HEK293 (cell line): ENCODE measurements at regions not wholly inside any gene's neighbourhood (a gene's known extent, or its start where the extent isn't known, plus 50 kb on each side); places are given as distances from the start of the nearest gene placed in this dataset.
A peak's percentile ranks its signal among the peaks of the same experiment; 100 is the strongest.

Source experiments
- CTCF ChIA-PET: fragments of 350-600 bp; formaldehyde crosslinking; extraction: SDS; loops from one replicate; lab custom pipeline; 2021; ENCODE audit warnings: antibody characterized with exemption; lab: Yijun Ruan, JAX
- POLR2A ChIA-PET: fragments of 300-600 bp; formaldehyde crosslinking; extraction: SDS; loops from one replicate; lab custom pipeline; 2020; ENCODE audit warnings: antibody characterized with exemption, inconsistent platforms; lab: Yijun Ruan, JAX
- H3K27ac ChIP-seq: fragments of 200-500 bp; sonication (Bioruptor generic); 2 replicates; pipeline ENCODE4 v1.5.1; 2014; ENCODE audit warnings: low read depth, low read length, control low read depth, inconsistent platforms; ENCODE audit errors: extremely low read depth
- H3K36me3 ChIP-seq, 2 experiments: fragments of 200-500 bp in 1 of 2; sonication (Bioruptor generic) in 1 of 2; 1 replicate in 1 of 2; 2 replicates in 1 of 2; pipeline ENCODE4 v1.5.1; 2014 to 2017; ENCODE audit warnings: inconsistent platforms in 2 of 2, low read length in 2 of 2; ENCODE audit not compliant: control insufficient read depth in 2 of 2, insufficient read depth in 1 of 2
- H3K4me1 ChIP-seq: fragments of 200-500 bp; sonication (Bioruptor generic); 2 replicates; pipeline ENCODE4 v1.5.1; 2014; ENCODE audit warnings: mild to moderate bottlenecking, low read length, inconsistent platforms; ENCODE audit not compliant: control insufficient read depth, insufficient read depth
- H3K4me3 ChIP-seq: 2 replicates; pipeline ENCODE4 v1.5.1; 2011; ENCODE audit warnings: low read depth, mild to moderate bottlenecking, control low read depth, low read length, moderate library complexity
- H3K9me3 ChIP-seq: fragments of 200-500 bp; sonication (Bioruptor generic); 2 replicates; pipeline ENCODE4 v1.5.1; 2014; ENCODE audit warnings: low read depth, low read length, inconsistent platforms; ENCODE audit not compliant: control insufficient read depth, insufficient read depth
- GFI1B ChIP-seq: fragments of 450-650 bp; formaldehyde crosslinking; IDR thresholded peaks from 2 replicates; pipeline ENCODE4 v1.5.1; 2016; ENCODE audit warnings: missing biosample characterization, missing genetic modification characterization
- GLIS1 ChIP-seq: fragments of 450-650 bp; formaldehyde crosslinking; IDR thresholded peaks from 2 replicates; pipeline ENCODE4 v1.5.1; 2016; ENCODE audit warnings: missing biosample characterization, missing genetic modification characterization
- HOXD13 ChIP-seq: sonication (generic); formaldehyde crosslinking; IDR thresholded peaks from 2 replicates; pipeline ENCODE4 v1.8.0; 2022; ENCODE audit warnings: missing genetic modification reagents, borderline replicate concordance
- KLF17 ChIP-seq: fragments of 450-650 bp; formaldehyde crosslinking; IDR thresholded peaks from 2 replicates; pipeline ENCODE4 v1.5.1; 2016; ENCODE audit warnings: missing biosample characterization, missing genetic modification characterization
- KLF7 ChIP-seq: fragments of 450-650 bp; formaldehyde crosslinking; IDR thresholded peaks from 2 replicates; pipeline ENCODE4 v1.5.1; 2016; ENCODE audit warnings: missing biosample characterization, missing genetic modification characterization, borderline replicate concordance
- MYNN ChIP-seq: fragments of 450-650 bp; formaldehyde crosslinking; IDR thresholded peaks from 2 replicates; pipeline ENCODE4 v1.5.1; 2016; ENCODE audit warnings: missing biosample characterization, missing genetic modification characterization, borderline replicate concordance
- SP2 ChIP-seq: fragments of 450-650 bp; formaldehyde crosslinking; IDR thresholded peaks from 2 replicates; pipeline ENCODE4 v1.5.1; 2016; ENCODE audit warnings: missing biosample characterization, missing genetic modification characterization
- ZBTB1 ChIP-seq: fragments of 450-650 bp; formaldehyde crosslinking; IDR thresholded peaks from 2 replicates; pipeline ENCODE4 v1.5.1; 2016; ENCODE audit warnings: missing biosample characterization, missing genetic modification characterization
- ZBTB17 ChIP-seq: fragments of 450-650 bp; formaldehyde crosslinking; IDR thresholded peaks from 2 replicates; pipeline ENCODE4 v1.5.1; 2016; ENCODE audit warnings: missing biosample characterization, missing genetic modification characterization
- ZFP37 ChIP-seq: fragments of 450-650 bp; formaldehyde crosslinking; IDR thresholded peaks from 2 replicates; pipeline ENCODE4 v1.5.1; 2016; ENCODE audit warnings: missing biosample characterization, missing genetic modification characterization
- ZNF112 ChIP-seq: fragments of 450-650 bp; formaldehyde crosslinking; IDR thresholded peaks from 2 replicates; pipeline ENCODE4 v1.5.0; 2017; ENCODE audit warnings: missing biosample characterization, missing genetic modification characterization
- ZNF140 ChIP-seq: fragments of 450-650 bp; formaldehyde crosslinking; IDR thresholded peaks from 2 replicates; pipeline ENCODE4 v1.5.1; 2016; ENCODE audit warnings: missing biosample characterization, missing genetic modification characterization
- ZNF24 ChIP-seq: fragments of 450-650 bp; formaldehyde crosslinking; IDR thresholded peaks from 2 replicates; pipeline ENCODE4 v1.5.1; 2016; ENCODE audit warnings: missing biosample characterization, missing genetic modification characterization
- ZNF274 ChIP-seq, 2 experiments: fragments of 200-500 bp in 1 of 2; fragments of 450-650 bp in 1 of 2; sonication (Bioruptor generic) in 1 of 2; formaldehyde crosslinking in 1 of 2; IDR thresholded peaks; 2 replicates each; pipeline versions ENCODE4 v1.5.1 to v1.6.1; 2014 to 2016; ENCODE audit warnings: borderline replicate concordance in 1 of 2, inconsistent platforms in 1 of 2, low read length in 1 of 2, missing biosample characterization in 1 of 2, missing genetic modification characterization in 1 of 2
- ZNF366 ChIP-seq: fragments of 450-650 bp; formaldehyde crosslinking; conservative IDR thresholded peaks from 2 replicates; pipeline ENCODE4 v1.5.1; 2016; ENCODE audit warnings: missing biosample characterization, missing genetic modification characterization
- ZNF600 ChIP-seq: fragments of 450-650 bp; formaldehyde crosslinking; IDR thresholded peaks from 2 replicates; pipeline ENCODE4 v1.5.1; 2016; ENCODE audit warnings: missing biosample characterization, missing genetic modification characterization
- ZNF747 ChIP-seq: fragments of 450-650 bp; formaldehyde crosslinking; IDR thresholded peaks from 2 replicates; pipeline ENCODE4 v1.5.1; 2016; ENCODE audit warnings: missing biosample characterization, missing genetic modification characterization
- ZNF830 ChIP-seq: fragments of 450-650 bp; IDR thresholded peaks from 2 replicates; pipeline ENCODE4 v1.5.0; 2018; ENCODE audit warnings: missing biosample characterization, missing genetic modification characterization, low read depth, mild to moderate bottlenecking, moderate library complexity
- ZNF843 ChIP-seq: fragments of 450-650 bp; formaldehyde crosslinking; IDR thresholded peaks from 2 replicates; pipeline ENCODE4 v1.5.1; 2016; ENCODE audit warnings: missing biosample characterization, missing genetic modification characterization
- ZXDB ChIP-seq: fragments of 450-650 bp; formaldehyde crosslinking; IDR thresholded peaks from 2 replicates; pipeline ENCODE4 v1.5.1; 2016; ENCODE audit warnings: missing biosample characterization, missing genetic modification characterization
- TF ChIP-seq, protein P1 (sequence below): fragments of 450-650 bp; formaldehyde crosslinking; IDR thresholded peaks from 2 replicates; pipeline ENCODE4 v1.5.1; 2016; ENCODE audit warnings: missing biosample characterization, missing genetic modification characterization
- TF ChIP-seq, protein P2 (sequence below): fragments of 450-650 bp; formaldehyde crosslinking; IDR thresholded peaks from 2 replicates; pipeline ENCODE4 v1.5.1; 2016; ENCODE audit warnings: missing biosample characterization, missing genetic modification characterization
- TF ChIP-seq, protein P3 (sequence below): fragments of 450-650 bp; formaldehyde crosslinking; IDR thresholded peaks from 2 replicates; pipeline ENCODE4 v1.5.1; 2016; ENCODE audit warnings: missing biosample characterization, missing genetic modification characterization, low read depth

DNA sequence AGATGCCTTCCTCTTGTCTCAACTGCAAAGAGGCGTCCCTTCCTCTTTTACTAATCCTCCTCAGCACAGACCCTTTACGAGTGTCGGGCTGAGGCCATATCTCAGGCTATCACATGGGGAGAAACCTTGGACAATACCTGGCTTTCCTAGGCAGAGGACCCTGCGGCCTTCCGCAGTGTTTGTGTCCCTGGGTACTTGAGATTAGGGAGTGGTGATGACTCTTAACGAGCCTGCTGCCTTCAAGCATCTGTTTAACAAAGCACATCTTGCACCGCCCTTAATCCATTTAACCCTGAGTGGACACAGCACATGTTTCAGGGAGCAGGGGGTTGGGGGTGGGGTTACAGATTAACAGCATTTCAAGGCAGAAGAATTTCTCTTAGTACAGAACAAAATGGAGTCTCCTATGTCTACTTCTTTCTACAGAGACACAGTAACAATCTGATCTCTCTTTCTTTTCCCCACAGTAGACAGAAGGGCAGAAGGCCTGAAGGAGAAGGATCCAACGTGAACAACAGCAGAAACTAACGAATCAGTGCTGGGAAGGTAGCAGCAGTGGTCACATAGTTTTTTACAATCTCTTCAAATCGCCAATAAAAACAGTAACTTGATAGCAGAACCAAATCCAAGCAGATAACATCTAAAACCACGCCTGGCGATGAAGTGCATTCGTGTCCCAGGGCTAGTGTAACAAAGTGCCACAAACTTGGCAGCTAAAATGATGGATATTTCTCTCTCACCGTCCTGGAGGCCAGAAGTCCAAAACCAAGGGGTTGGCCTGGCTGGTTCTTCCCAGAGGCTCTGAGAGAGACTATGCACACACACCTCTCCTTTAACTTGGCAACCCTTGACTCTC lies 272.4 kb downstream of the EIPR1 start (continued):
- TF ChIP-seq ZNF366 (tag by site-specific recombination): peak; percentile 27; the same call in 1 of the 2 replicates
- TF ChIP-seq, protein P1, sequence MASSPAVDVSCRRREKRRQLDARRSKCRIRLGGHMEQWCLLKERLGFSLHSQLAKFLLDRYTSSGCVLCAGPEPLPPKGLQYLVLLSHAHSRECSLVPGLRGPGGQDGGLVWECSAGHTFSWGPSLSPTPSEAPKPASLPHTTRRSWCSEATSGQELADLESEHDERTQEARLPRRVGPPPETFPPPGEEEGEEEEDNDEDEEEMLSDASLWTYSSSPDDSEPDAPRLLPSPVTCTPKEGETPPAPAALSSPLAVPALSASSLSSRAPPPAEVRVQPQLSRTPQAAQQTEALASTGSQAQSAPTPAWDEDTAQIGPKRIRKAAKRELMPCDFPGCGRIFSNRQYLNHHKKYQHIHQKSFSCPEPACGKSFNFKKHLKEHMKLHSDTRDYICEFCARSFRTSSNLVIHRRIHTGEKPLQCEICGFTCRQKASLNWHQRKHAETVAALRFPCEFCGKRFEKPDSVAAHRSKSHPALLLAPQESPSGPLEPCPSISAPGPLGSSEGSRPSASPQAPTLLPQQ: peak; percentile 45; the same call in 1 of the 2 replicates
- TF ChIP-seq ZNF600: peak; percentile 63
- 0 out of 2 replicates have a peak, but pooled peaks have one; percentile 17 for TF ChIP-seq ZBTB17 (tag by site-specific recombination)
- peak; percentile 79 for TF ChIP-seq GFI1B (tag by site-specific recombination)
- TF ChIP-seq, protein P2, sequence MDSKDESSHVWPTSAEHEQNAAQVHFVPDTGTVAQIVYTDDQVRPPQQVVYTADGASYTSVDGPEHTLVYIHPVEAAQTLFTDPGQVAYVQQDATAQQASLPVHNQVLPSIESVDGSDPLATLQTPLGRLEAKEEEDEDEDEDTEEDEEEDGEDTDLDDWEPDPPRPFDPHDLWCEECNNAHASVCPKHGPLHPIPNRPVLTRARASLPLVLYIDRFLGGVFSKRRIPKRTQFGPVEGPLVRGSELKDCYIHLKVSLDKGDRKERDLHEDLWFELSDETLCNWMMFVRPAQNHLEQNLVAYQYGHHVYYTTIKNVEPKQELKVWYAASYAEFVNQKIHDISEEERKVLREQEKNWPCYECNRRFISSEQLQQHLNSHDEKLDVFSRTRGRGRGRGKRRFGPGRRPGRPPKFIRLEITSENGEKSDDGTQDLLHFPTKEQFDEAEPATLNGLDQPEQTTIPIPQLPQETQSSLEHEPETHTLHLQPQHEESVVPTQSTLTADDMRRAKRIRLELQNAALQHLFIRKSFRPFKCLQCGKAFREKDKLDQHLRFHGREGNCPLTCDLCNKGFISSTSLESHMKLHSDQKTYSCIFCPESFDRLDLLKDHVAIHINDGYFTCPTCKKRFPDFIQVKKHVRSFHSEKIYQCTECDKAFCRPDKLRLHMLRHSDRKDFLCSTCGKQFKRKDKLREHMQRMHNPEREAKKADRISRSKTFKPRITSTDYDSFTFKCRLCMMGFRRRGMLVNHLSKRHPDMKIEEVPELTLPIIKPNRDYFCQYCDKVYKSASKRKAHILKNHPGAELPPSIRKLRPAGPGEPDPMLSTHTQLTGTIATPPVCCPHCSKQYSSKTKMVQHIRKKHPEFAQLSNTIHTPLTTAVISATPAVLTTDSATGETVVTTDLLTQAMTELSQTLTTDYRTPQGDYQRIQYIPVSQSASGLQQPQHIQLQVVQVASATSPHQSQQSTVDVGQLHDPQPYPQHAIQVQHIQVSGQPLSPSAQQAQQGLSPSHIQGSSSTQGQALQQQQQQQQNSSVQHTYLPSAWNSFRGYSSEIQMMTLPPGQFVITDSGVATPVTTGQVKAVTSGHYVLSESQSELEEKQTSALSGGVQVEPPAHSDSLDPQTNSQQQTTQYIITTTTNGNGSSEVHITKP: peak; percentile 40; the same call in 1 of the 2 replicates
- TF ChIP-seq ZNF843 (tag by site-specific recombination): peak; percentile 81; the same call in 1 of the 2 replicates
- TF ChIP-seq HOXD13 (CRISPR knock-in tag): peak; percentile 75
- TF ChIP-seq ZXDB (tag by site-specific recombination): peak; percentile 63; the same call in 1 of the 2 replicates
- peak; percentile 57; the same call in 1 of the 2 replicates for TF ChIP-seq KLF7 (tag by site-specific recombination)

- ChIA-PET CTCF (no interaction called here), POLR2A (no interaction called here)
- Histone ChIP-seq H3K9me3 (no peaks in the 10 kb centered on the region), H3K27ac (no peak overlapping the region), H3K36me3 (no peaks in the 10 kb centered on the region), H3K4me3 (no peak overlapping the region), H3K4me1 (peaks cover 4% of the 10 kb centered on the region)
- TF ChIP-seq ZNF274 (IDR thresholded peaks at IDR 0.05; ENCODE audit: low read length) (no peak), ZNF274 (tag by site-specific recombination; IDR thresholded peaks at IDR 0.05; ENCODE audit: borderline replicate concordance) (no peak), ZFP37 (tag by site-specific recombination) (no peak), MYNN (tag by site-specific recombination) (no peak), ZNF366 (tag by site-specific recombination) (no peak), KLF17 (tag by site-specific recombination) (no peak), ZNF747 (tag by site-specific recombination) (no peak), ZNF140 (tag by site-specific recombination) (no peak), SP2 (tag by site-specific recombination) (no peak), ZNF830 (tag by site-specific recombination) (no peak), ZNF24 (tag by site-specific recombination) (no peak), ZBTB1 (no peak), ZNF112 (tag by site-specific recombination) (no peak), GLIS1 (tag by site-specific recombination) (no peak)
- TF ChIP-seq, protein P3, sequence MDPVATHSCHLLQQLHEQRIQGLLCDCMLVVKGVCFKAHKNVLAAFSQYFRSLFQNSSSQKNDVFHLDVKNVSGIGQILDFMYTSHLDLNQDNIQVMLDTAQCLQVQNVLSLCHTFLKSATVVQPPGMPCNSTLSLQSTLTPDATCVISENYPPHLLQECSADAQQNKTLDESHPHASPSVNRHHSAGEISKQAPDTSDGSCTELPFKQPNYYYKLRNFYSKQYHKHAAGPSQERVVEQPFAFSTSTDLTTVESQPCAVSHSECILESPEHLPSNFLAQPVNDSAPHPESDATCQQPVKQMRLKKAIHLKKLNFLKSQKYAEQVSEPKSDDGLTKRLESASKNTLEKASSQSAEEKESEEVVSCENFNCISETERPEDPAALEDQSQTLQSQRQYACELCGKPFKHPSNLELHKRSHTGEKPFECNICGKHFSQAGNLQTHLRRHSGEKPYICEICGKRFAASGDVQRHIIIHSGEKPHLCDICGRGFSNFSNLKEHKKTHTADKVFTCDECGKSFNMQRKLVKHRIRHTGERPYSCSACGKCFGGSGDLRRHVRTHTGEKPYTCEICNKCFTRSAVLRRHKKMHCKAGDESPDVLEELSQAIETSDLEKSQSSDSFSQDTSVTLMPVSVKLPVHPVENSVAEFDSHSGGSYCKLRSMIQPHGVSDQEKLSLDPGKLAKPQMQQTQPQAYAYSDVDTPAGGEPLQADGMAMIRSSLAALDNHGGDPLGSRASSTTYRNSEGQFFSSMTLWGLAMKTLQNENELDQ: no peak
These were observed 273.4 kb downstream of the EIPR1 start for GRCh38 chr2:3104261-3104660.
